NCI-H524 (cell line): ENCODE measurements at regions not wholly inside any gene's neighbourhood (a gene's known extent, or its start where the extent isn't known, plus 50 kb on each side); places are given as distances from the start of the nearest gene placed in this dataset.

Source experiments
- DNase-seq, 2 experiments: peaks; one replicate each; lab custom pipeline; 2025; lab: John Stamatoyannopoulos, UW

DNA sequence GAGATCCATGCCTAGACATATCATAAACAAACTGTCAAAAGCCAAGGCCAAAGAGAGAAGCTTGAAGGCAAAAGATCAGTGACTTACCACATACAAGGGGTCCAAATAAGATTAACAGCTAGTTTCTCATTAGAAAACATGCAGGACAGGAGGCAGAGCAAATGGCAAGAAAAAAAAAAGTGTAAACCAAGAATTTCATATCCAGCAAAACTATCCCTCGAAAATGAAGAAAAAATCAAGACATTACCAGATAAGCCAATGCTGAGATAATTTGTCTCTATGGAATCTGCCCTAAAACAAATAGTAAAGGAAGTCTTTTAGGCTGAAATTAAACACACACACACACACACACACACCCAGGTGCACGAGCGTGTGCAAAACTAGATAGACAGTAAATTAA, 99.6 kb upstream of the NSMCE3 start:
- no peak for DNase-seq

DNA sequence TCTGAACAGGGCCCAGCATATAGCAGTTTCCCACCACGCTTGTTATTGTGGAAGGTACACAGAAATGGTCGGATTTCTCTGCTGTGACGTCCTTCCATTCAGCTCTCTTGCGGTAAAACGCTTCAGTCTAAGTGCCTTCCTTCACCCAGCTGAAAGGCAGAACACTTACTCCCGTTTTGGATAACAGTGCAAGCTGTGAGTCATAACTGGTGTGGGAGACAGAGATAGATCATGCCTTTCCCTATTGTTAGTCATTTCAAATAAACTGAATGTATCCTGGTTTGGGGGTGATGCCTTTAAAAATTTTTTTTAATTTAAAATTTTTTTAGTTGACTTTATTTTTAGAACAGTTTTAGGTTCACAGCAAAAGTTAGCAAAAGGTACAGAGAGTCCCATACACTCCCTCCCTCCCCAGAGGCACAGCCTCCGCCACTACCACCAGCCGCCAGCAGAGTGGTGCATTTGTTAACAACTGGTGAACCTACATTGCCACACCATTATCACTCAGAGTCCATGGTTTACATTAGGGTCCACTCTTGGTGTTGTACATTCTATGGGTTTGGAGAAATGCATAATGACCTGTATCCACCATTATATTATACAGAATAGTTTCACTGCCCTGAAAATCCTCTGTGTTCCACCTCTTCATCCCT, 94.9 kb upstream of the NSMCE3 start:
- DNase-seq, result no peak

DNA sequence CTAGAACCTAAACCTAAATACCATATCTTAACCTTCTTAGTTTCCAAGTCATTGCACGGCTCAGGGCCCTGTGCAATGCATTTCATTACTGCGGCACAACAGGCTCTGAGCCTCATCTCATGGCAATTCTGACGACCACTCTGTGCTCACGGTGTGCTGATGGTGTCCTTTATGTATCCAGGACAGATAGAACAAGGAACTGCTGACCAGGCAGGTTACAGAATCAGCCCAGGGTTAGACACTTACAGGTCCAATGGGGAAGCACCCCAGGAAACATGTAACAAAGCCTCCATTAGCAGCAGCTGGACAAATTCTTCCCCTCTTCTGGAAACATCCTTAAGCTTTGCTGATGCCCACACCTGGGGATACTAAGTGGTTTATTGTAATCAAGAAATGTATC, 91.9 kb upstream of the NSMCE3 start:
- no peak for DNase-seq

DNA sequence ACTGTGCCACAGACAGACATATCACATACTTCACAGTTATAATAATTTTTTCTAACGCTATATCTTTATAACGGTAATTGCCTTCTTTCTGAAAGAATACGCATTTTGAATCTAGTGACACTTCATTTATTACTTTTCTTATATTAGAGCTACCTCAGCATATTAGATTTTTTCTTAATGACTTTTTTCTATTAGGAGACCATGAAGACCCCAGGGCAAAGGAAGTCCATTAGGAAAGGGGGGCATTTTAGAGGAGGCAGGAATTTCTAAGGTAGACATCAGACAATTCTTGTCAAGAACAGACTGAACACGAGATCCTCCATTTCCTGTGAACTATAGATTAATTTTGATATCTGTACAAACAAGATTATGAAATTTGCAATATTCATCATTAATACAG, 90.5 kb upstream of the NSMCE3 start:
- no peak for DNase-seq

DNA sequence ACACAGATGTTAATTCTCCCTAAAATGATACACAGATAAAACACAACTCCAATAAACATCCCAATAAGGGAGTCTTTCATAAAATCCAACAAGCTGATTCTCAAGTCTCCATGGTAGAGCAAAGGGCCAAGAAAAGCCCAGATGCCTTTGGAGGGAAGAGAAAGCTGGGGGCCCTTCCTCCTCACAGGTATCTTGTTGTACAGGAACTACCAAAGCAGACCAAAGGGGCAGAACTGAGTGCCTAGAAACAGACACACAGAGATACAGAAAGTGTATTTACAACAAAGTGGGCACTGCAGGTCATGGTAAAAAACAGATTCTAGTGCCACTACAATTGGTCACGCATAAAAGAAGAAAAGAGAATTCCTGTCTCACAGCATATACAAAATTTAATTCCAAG, 87.2 kb upstream of the NSMCE3 start:
- DNase-seq, result no peak

DNA sequence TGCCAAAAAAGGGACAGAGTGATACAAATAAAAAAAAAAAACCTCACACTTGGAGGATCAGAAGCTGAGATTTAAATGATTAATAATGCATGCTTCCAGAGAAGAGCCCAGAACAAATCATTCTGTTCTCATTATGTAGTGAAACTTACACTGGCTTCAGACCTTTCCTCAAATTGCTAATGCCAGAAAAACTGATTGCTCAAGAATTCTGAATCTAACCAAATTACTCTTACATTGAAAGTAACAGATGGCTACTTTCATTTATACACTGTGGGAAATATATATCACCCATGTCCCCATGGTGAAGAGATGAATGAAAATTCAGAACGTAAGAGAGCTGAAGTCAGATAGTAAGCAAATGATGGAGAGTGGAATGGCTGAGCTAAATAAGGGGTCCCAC, 85.9 kb upstream of the NSMCE3 start:
- no peak for DNase-seq

DNA sequence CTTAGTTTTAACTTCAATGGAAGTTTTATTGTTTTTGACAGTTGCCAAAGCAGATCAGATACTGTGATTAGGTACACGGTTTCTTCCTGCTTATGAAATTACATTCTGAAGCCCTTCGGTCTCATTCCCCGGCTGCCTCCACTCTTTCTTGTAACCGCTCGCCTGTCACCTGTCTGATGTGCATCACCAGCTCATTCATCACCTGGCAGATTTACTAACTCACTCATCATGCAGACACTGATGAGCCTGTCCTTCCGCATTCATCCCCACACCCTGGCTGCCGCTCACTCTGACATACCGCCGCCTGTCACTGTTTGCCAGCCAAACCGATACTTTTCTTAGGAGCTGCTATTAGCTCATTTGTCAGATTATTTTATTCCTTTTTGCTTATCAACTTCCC, 82.8 kb upstream of the NSMCE3 start:
- DNase-seq, result no peak

DNA sequence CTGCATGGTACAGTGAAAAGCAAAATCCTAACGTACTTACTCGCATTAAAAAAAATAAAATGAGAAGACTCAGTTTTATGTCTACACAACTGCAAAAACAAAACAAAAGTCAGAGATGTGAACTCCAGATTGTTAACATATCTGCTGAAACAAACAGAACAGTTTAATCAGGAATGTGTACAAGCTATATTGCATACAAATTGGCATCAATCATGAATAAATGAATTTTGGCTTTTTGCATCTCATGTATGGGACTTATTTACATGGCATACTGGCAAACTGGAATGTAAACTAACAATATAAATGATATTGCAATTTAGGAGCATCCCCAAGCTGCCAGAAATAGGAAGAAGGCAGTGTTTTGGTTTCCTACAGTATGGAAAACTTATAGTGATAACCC, 79.6 kb upstream of the NSMCE3 start:
- DNase-seq, result no peak

DNA sequence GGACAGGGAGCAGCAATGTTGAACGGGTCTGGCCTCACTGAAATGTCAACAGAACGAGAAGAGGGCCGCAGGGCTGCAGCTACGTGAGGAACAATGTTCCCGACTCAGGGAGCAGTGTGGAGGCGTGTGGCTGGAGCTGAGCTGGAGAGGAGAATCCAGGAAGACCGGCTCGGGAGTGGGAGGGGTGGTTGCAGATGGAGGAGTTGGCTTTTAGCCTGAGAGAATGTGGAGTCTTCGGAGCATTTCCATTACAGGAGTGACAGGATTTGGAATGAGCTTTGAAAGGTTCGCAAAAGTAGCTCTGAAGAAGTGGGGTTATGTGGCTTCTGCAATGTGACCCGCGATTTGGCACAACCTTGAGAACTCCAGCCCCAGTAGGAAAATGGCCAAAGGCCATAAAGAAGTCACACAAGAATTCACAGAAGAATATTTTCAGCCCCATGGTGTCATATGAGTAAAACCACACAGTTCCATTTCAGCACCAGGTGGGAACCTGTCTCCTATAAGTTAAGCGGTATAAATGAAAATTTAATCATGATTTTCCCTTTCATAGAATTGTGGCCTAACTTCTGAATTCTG, 78.8 kb upstream of the NSMCE3 start:
- DNase-seq, result no peak

DNA sequence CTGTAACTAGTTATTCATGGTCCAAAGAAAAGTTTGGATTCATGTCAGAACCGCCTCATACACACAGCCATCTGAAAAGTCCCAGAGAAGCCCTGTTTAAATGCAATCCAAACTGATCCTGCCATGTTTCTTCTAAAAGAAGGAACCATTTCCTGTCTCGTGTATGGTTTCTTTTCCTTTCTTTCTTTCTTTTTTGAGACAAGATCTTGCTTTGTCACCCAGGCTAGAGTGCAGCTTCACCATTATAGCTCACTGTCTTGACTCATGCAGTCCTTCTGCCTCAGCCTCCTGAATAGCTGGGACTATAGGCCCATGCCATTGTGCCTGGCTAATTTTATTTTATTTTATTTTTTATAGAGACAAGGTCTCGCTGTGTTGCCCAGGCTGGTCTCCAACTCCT, 77.4 kb upstream of the NSMCE3 start:
- no peak for DNase-seq

DNA sequence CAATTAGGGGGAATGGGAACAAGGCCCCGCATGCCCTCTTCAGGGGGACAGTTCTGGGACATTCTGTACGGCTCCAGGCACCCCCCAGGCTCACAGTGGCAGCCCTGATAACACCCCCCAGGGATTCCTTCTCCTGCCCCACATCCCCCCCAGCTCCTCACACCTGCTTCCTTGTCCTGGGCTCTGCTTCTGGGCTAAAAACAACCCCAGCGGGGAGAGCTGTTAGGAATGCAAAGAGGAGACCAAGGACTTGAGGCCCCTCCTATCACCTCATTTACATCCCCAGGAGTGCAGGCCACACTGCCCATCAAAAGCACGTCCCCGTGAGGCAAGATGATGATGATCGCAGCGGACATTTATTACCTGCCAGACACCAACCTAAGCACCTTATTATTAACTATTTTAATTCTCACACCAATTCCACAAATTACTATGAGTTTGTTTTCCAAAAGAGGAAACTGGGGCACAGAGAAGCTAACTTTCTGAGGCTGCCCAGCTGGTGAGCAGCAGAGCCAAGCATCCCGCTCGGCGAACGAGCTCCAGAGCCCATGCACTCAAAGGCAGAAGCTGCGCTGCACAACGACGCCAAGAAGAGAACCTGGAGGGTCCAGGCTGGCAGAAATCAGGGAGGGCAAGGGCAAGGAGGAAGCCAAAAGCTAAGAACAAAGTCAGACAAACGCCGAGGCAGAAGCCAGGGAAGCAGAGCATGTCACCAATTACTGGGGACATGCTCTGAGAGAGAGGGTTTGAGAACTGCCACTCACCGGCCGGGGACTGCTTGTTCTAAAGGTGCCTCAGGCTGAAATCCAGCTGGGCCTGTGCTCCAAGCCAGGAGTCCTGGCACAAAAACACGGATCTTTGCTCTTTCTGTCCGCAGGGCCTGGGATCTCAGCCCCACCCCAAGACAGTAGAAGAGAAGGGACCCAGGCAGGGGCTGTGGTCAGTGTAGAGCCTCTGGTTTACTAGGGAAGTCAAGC, 76.2 kb upstream of the NSMCE3 start:
- DNase-seq, result no peak

DNA sequence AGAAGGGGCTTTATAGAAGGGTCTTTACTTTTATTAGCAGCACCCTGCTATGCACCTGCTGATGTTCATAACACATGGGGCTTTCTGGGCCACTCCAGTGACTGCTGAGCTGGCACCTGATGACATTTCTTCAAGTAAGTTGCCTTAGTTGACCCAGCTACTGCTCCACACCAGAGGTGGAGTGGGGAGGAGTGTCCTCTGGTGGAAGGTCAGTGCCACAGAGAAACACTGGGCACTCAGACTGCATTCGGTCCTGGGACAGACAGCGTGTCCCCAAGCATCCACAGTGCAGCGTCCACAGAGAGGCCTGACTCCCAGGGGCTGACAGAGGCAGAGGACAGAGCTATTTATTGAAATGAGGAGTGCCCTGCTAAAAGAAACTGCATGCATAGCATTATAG, 74.9 kb upstream of the NSMCE3 start:
- DNase-seq, result no peak

DNA sequence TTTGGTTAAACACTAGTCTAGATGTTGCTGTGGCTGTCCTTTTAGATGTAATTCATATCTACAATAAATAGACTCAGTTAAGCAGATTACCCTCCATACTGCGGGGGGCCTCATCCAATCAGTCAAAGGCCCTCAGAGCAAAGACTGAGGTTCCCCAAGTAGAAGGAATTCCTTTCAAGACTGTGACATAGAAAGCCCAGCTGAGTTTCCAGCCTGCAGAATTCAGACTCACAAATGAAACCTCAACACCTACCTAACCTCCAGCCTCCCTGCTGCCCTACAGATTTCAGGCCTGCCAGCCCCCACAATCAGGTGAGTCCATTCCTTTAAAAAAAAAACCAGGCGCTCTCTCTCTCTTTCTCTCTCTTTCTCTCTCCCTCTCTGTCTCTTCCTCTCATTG, 73.6 kb upstream of the NSMCE3 start:
- DNase-seq, result no peak

DNA sequence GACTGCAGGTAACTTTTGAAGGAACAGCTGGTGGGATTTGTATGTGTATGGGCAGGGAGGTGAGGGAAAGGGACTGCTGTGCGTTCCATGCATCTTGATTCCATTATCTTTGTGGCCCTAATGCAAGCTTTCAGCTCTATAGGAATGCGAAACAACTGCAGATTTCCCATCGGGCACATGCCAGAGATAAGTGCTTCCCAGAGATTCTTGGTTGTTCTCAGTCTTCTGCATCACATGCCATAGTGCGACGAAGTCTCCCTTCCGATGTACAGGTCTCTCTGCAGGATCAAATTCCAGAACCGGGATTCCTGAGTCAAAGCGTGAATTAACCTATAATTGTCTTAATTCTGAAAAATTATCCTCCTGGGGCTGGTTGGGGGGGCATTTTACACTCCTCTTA, 72.6 kb upstream of the NSMCE3 start:
- peak in 1 of 2 experiments; percentile 6 for DNase-seq

DNA sequence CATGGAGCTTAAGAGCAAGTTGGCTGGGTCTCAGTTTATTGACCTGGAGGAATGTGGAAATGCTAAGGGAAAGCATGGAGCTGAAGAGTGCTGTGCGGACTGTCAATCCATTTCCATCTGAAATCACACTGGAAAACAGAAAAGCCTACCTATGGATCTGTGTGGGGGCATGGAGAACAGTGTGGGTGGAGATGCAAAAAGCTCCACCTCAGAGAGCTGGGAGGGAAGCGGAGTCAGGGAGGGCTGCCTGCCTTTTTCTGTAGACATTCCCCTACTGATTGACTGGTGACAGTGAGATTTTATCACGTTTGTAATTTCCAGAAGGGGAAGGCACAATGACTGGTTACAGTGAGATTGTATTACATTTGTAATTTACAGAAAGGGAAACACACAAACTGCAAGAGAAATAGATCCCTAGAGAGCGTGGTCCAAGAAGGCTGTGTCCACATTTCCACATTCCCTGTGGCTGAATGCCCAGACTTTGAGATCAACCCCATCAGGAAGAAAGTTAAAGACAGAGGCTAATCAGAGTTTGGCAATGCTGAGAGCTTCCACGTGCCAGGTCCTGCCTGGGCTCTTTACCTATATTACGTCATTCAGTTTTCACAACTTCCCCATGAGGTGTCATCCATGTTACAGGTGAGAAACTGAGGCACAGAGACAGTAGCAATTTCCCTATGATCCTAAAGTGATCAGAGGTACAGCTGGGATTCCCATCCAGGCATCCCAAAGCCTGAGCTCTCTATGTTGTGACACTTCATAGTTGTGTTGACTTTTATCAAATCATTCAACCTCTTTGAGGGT, 67.7 kb upstream of the NSMCE3 start:
- DNase-seq, result no peak

DNA sequence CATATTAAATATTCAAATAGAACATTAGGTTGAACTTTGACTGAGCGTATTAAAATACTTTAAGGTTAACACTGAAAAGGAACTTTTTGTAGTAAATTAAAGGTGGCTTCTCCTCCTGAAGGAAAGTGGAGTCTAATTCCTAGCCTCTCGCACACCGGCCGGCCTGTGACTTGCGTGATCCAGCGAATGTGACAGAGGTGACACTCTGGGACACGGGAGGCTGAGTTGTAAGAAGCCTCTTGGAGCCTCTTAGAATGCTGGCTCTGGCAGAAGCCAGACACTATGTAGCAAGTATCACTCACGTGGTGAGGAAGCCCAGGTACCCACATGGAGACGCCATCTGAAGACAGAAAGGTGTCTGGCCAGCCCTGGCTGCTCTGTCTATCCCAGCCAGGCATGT, 64.9 kb upstream of the NSMCE3 start:
- DNase-seq, result no peak

DNA sequence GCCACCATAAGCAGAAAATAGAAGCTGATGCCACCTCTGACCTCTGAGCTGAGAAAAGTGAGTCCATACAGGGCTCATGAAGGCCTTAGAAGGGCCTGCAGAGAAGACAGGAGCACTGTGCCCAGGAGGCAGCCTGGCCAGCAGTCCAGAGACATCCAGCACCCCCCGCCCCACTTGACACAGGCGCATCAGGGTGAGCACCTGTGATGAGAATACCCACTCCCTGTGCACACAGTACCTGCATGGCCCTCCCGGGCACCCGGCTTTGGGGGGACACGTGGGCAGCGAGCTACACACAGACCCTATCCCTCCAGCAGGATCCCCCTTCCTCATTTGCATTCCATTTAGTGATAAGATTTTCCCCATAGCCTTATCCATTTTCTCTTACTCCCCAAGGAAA, 63.6 kb upstream of the NSMCE3 start:
- no peak for DNase-seq

DNA sequence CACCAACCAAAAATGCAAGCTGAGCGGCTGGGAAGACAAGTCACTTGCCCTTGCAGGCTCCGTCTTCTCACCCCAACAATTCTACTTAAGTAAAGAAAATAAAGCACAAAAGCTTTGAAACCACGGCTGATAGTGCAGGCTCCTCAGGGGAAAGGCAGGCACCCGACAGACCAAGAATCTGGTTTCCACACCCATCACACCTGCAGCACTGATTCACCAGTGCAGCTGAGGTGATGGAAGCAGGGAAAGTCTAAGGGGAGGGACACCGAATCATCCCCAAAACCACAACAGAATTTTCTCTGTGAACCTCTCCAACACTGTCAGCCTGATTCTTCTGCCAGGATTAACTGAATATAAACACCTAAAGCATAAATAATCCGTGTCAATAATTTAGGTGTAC, 62.0 kb upstream of the NSMCE3 start:
- DNase-seq, result no peak

DNA sequence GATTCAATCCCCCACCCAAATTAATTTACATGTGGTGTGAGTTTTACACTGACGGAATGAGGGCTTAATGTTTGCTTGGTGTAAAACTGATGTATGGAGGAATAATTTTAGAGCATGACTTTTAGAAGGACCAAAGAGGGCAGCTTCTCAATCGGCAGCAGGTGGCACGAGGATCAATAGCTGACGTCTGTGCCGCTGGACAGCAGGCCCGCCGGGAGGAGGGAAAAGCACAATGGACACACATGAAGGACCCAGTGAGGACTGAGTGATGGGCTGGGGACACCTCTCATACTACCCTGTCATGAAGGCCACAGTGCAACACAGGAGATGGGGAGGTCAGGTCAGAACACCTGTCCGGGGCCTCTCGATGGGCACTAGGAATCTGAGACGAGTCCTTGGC, 61.4 kb upstream of the NSMCE3 start:
- DNase-seq, result no peak

DNA sequence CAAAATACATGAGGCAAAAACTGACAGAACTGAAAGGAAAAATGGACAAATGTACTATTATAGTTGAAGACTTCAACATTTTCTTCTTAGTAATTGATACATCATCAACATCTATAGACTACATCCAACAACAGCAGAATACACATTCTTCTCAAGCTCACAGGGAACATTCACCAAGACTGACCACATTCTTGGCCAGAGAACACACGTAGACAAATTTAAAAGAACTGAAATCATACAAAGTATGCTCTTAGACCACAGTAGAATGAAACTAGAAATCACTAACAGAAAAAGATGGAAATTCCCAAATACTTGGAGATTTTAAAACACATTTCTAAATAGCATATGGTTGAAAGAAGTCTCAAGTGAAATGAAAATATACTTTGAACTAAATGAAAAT, 55.1 kb upstream of the NSMCE3 start:
- DNase-seq, result no peak

DNA sequence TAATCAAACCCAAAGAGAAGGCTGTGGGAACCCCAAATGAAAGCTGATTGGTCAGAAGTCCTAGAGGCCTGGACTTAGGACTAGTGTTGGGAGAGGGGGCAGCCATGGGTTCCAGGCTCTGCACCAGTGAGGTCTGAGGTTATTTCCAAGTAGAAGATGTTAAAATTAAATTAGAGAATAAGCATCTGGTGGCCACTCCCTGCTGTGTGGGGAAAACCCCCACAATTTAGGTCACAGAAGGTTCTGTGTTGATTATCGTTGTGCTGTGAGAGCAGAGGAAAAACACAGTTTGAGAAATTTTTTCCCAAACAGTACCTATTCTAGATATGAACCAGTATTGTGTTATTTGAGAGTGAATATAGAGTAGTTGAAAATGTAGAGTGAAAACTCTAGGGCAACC, 53.9 kb upstream of the NSMCE3 start:
- no peak for DNase-seq

DNA sequence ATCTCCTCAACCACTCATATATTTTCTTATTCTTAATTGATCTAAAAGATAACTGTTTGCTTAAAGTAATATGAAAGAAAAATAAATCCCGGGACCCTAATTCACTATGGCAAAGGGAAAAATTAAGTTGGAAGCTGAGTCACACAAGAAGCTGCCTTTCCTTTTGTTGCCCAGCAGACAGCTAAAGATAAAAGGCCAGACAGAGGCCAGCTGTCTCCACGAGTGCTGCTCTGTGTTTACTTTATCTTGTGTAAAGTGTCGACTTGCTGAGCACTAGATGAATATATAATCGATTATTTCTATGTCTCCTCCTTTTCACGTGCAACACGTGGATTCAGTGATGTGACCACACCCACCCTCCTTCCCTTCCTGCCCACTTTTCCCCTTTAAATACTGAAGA, 52.8 kb upstream of the NSMCE3 start:
- no peak for DNase-seq
